DND-41 (cell line): ENCODE measurements at regions not wholly inside any gene's neighbourhood (a gene's known extent, or its start where the extent isn't known, plus 50 kb on each side); places are given as distances from the start of the nearest gene placed in this dataset.

Experiments used
- ATAC-seq: fragments of 200-7000 bp; cut with Tn5 transposase; 3 replicates; pipeline ENCODE4 v1.9.1; 2021; ENCODE audit warnings: low read depth; ENCODE audit not compliant: insufficient read depth
- DNase-seq: peaks from one replicate; pipeline ENCODE4 v3.0.0-alpha.2; 2020
- H2AFZ ChIP-seq: 2 replicates; pipeline ENCODE4 v1.6.0; 2012; ENCODE audit warnings: low read depth, low read length
- H3K27ac ChIP-seq: 2 replicates; pipeline ENCODE4 v1.5.1; 2012; ENCODE audit warnings: low read length, inconsistent platforms
- H3K27me3 ChIP-seq: fragments of 200-600 bp; sonication (generic); 2 replicates; pipeline ENCODE4 v1.6.0; 2012; ENCODE audit warnings: low read length, mild to moderate bottlenecking, inconsistent platforms; ENCODE audit not compliant: insufficient read depth, poor library complexity
- H3K36me3 ChIP-seq: 2 replicates; pipeline ENCODE4 v1.5.1; 2012; ENCODE audit warnings: low read length, inconsistent platforms; ENCODE audit not compliant: insufficient read depth
- H3K4me1 ChIP-seq: 2 replicates; pipeline ENCODE4 v1.5.1; 2012; ENCODE audit warnings: mild to moderate bottlenecking, low read length; ENCODE audit not compliant: insufficient read depth
- H3K4me2 ChIP-seq: 2 replicates; pipeline ENCODE4 v1.6.0; 2012; ENCODE audit warnings: mild to moderate bottlenecking, moderate library complexity, low read length, inconsistent platforms; ENCODE audit not compliant: insufficient read depth
- H3K4me3 ChIP-seq, 2 experiments: fragments of 200-600 bp in 1 of 2; shearing (Covaris generic) in 1 of 2; 2 replicates each; pipeline ENCODE4 v1.5.1; 2012 to 2016; ENCODE audit warnings: inconsistent platforms in 2 of 2, low read length in 2 of 2, mild to moderate bottlenecking in 2 of 2, low read depth in 1 of 2, moderate library complexity in 1 of 2
- H3K79me2 ChIP-seq: 2 replicates; pipeline ENCODE4 v1.6.0; 2012; ENCODE audit warnings: low read length, inconsistent platforms; ENCODE audit not compliant: insufficient read depth
- H3K9ac ChIP-seq: 2 replicates; pipeline ENCODE4 v1.6.0; 2012; ENCODE audit warnings: low read depth, mild to moderate bottlenecking, inconsistent platforms, low read length, moderate library complexity
- H3K9me3 ChIP-seq: 2 replicates; pipeline ENCODE4 v1.5.1; 2012; ENCODE audit warnings: low read length, moderate library complexity, mild to moderate bottlenecking, inconsistent platforms; ENCODE audit not compliant: insufficient read depth, severe bottlenecking
- H4K20me1 ChIP-seq: 2 replicates; pipeline ENCODE4 v1.6.0; 2012; ENCODE audit warnings: low read length; ENCODE audit not compliant: insufficient read depth
- EZH2 ChIP-seq: IDR thresholded peaks from 3 replicates; pipeline ENCODE4 v1.6.1; 2012; ENCODE audit warnings: borderline replicate concordance, low read depth, mild to moderate bottlenecking, moderate library complexity, low read length, inconsistent platforms; ENCODE audit not compliant: severe bottlenecking
- TF ChIP-seq, protein P1 (sequence below): IDR thresholded peaks from 2 replicates; pipeline ENCODE4 v1.5.1; 2012; ENCODE audit warnings: borderline replicate concordance, low read length, moderate library complexity, mild to moderate bottlenecking; ENCODE audit not compliant: poor library complexity, severe bottlenecking; ENCODE audit errors: extremely low read depth

DNA sequence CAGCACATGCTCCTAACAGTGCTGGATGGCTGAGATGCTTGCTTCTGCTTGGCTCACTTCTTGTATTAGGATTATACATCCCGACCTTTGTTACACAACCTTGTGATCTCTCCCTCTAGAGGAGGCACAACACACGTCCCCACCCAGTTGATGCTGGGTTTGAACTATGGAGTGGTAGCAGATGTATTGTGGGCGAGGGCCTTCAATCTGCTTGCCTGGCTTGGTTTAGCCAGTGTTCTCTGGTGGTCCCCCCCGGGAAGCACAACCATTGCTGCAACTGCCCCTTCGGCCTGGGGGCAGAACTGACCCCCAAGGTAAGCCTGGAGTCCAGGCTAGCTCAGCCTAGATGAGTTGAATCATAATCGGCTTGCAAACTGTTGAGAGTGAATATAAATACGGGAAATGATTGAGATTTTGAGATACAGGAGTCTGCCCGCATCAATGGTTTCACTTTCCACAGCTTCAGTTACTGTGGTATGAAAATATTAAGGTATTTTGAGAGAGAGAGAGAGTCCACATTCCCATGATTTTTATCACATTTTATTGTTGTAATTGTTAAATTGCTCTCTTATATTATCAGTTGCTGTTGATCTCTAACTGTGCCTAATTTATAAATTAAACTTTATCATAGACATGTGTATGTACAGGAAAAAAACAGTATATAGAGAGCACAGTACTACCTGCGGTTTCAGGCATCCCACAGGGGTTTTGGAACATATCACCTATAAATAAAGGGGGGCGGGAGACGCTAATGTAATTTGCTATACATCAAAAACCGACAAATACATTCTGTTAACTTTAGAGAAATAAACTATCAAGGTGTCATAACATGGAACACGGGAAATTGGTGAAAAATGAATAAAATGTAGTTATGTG is 482.0 kb upstream of the B3GAT1 start:
- DNase-seq: peak; percentile 45
- Histone ChIP-seq H3K79me2 (no peaks in the 10 kb centered on the region), H3K27me3 (no peaks in the 10 kb centered on the region), H3K9ac (peak overlapping the region; percentile 39; the same call in 1 of the 2 replicates), H3K36me3 (no peaks in the 10 kb centered on the region), H3K27ac (peak overlapping the region; percentile 77), H2AFZ (peak overlapping the region; percentile 70), H3K4me3 (peak overlapping the region in 1 of 2 experiments; percentile 59; a peak in 2 of 4 replicates), H3K4me2 (peak overlapping the region; percentile 77), H3K4me1 (peaks cover 28% of the 10 kb centered on the region), H4K20me1 (no peaks in the 10 kb centered on the region), H3K9me3 (peaks cover 3% of the 10 kb centered on the region)
- TF ChIP-seq, protein P1, sequence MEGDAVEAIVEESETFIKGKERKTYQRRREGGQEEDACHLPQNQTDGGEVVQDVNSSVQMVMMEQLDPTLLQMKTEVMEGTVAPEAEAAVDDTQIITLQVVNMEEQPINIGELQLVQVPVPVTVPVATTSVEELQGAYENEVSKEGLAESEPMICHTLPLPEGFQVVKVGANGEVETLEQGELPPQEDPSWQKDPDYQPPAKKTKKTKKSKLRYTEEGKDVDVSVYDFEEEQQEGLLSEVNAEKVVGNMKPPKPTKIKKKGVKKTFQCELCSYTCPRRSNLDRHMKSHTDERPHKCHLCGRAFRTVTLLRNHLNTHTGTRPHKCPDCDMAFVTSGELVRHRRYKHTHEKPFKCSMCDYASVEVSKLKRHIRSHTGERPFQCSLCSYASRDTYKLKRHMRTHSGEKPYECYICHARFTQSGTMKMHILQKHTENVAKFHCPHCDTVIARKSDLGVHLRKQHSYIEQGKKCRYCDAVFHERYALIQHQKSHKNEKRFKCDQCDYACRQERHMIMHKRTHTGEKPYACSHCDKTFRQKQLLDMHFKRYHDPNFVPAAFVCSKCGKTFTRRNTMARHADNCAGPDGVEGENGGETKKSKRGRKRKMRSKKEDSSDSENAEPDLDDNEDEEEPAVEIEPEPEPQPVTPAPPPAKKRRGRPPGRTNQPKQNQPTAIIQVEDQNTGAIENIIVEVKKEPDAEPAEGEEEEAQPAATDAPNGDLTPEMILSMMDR: no peak
- TF ChIP-seq EZH2: no peak
- ATAC-seq: peak; percentile 92

DNA sequence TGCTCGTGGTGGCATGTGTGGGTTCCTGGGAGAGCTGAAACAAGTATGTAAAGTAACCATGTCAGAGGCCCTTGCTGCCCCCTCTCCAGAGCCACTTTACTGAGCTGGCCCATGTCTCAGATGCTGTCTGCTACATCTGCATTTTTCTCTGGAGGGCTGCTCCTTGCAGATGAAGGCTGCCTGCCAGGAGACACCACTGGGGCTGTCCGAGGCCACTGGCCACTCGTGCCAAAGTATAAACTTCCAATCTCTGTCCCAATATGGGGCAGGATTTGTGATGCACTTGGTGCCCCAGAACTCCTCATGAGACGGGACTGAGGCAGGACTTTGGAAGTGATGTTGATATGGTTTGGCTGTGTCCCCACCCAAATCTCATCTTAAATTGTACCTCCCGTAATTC is 478.4 kb upstream of the B3GAT1 start:
- Histone ChIP-seq H3K79me2 (no peaks in the 10 kb centered on the region), H3K36me3 (no peaks in the 10 kb centered on the region), H3K4me1 (peaks cover 28% of the 10 kb centered on the region), H4K20me1 (no peaks in the 10 kb centered on the region), H3K9me3 (peaks cover 3% of the 10 kb centered on the region), H3K4me2 (no peak overlapping the region), H2AFZ (no peak overlapping the region), H3K4me3 (no peak overlapping the region), H3K27me3 (no peaks in the 10 kb centered on the region), H3K27ac (no peak overlapping the region), H3K9ac (no peak overlapping the region)
- DNase-seq (no peak), ATAC-seq (no peak)
- TF ChIP-seq, protein P1: no peak
- TF ChIP-seq EZH2: no peak

DNA sequence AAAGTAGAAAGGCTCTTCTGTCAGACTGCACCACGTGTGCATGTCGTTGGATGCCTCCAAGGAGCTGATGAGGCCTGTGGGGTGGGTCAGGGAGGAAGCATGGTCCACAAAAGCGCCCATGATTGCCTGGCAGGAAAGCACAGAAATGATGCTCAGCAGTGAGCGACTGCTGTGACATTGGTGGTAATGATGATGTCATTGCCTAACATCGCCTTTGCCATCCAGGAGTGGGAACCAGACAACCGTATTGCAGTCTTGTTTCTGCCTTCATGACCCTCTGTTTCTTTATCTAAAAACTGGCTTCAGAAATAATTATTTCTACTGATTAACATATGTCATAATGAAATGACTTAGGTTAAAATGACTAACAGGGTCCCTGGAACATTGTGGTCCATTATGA is 477.8 kb upstream of the B3GAT1 start:
- no peak overlapping the region for H3K4me2 ChIP-seq
- H3K27me3 ChIP-seq: no peaks in the 10 kb centered on the region
- H3K4me3 ChIP-seq: no peak overlapping the region
- peaks cover 22% of the 10 kb centered on the region for H3K4me1 ChIP-seq
- DNase-seq (no peak), ATAC-seq (no peak)
- H4K20me1 ChIP-seq: no peaks in the 10 kb centered on the region
- TF ChIP-seq, protein P1: no peak
- TF ChIP-seq EZH2: no peak
- no peaks in the 10 kb centered on the region for H3K79me2 ChIP-seq
- H3K27ac ChIP-seq: no peak overlapping the region
- H2AFZ ChIP-seq: no peak overlapping the region
- H3K9me3 ChIP-seq: peaks cover 3% of the 10 kb centered on the region
- no peak overlapping the region for H3K9ac ChIP-seq
- H3K36me3 ChIP-seq: no peaks in the 10 kb centered on the region
